ENCODE measurements at regions not wholly inside any gene's neighbourhood (a gene's known extent, or its start where the extent isn't known, plus 50 kb on each side); places are given as distances from the start of the nearest gene placed in this dataset.
"Not testable (repeated sequence)": the region's sequence is repeated elsewhere in the genome, so short reads cannot be mapped to it uniquely, and the experiment has no call there.

GRCh38 chr5:3330442-3330841, 265.2 kb upstream of the IRX1 start:
- FAIRE-seq: no peak
- no peak for TF ChIP-seq CTCF (IDR thresholded peaks at IDR 0.05; ENCODE audit: insufficient read depth, missing control alignments)
- DNase-seq (ENCODE audit: insufficient read length, low spot score): no peak

GRCh38 chr5:3329427-3329826, 266.2 kb upstream of the IRX1 start:
- FAIRE-seq: no peak
- no peak for DNase-seq (ENCODE audit: insufficient read length, low spot score)
- no peak for TF ChIP-seq CTCF (IDR thresholded peaks at IDR 0.05; ENCODE audit: insufficient read depth, missing control alignments)

- FAIRE-seq: no peak
- DNase-seq (ENCODE audit: insufficient read length, low spot score): no peak
- TF ChIP-seq CTCF (IDR thresholded peaks at IDR 0.05; ENCODE audit: insufficient read depth, missing control alignments): no peak
These were observed 268.8 kb upstream of the IRX1 start for GRCh38 chr5:3326841-3327232.

GRCh38 chr5:3325972-3326840, 269.4 kb upstream of the IRX1 start:
- FAIRE-seq: no peak
- TF ChIP-seq CTCF (IDR thresholded peaks at IDR 0.05; ENCODE audit: insufficient read depth, missing control alignments): no peak
- no peak for DNase-seq (ENCODE audit: insufficient read length, low spot score)

GRCh38 chr5:3325201-3325971, 270.2 kb upstream of the IRX1 start:
- FAIRE-seq (no peak), DNase-seq (ENCODE audit: insufficient read length, low spot score) (no peak)
- no peak for TF ChIP-seq CTCF (IDR thresholded peaks at IDR 0.05; ENCODE audit: insufficient read depth, missing control alignments)

- DNase-seq (ENCODE audit: insufficient read length, low spot score) (no peak), FAIRE-seq (no peak)
- TF ChIP-seq CTCF (IDR thresholded peaks at IDR 0.05; ENCODE audit: insufficient read depth, missing control alignments): peak; percentile 1
These were observed 271.1 kb upstream of the IRX1 start for GRCh38 chr5:3324421-3325101.

GRCh38 chr5:3323966-3324365, 271.7 kb upstream of the IRX1 start:
- FAIRE-seq; DNase-seq (ENCODE audit: insufficient read length, low spot score): not testable (repeated sequence)
